ENCODE measurements at regions not wholly inside any gene's neighbourhood (a gene's known extent, or its start where the extent isn't known, plus 50 kb on each side); places are given as distances from the start of the nearest gene placed in this dataset.

DNA sequence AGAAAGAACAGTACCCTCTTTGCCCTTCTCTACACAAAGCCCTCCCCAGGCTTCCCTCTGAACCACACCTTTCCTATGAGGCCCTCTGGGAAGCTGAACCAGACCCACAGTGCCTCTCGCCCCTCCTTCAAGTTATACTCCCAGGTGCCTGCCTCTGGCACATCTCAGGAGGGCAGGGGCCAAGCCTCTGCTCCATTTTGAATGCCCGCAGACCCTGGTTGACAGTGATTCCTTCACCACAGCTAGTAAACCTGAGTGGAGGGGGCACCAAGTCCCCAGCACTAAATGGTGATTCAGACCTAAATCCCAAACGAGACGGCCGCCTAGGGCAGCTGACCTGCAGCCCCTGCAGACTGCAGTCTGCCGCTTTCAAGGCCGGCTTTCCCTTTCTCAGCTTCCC, 230.5 kb upstream of the ZNF32 start:
- TF ChIP-seq, protein P1, sequence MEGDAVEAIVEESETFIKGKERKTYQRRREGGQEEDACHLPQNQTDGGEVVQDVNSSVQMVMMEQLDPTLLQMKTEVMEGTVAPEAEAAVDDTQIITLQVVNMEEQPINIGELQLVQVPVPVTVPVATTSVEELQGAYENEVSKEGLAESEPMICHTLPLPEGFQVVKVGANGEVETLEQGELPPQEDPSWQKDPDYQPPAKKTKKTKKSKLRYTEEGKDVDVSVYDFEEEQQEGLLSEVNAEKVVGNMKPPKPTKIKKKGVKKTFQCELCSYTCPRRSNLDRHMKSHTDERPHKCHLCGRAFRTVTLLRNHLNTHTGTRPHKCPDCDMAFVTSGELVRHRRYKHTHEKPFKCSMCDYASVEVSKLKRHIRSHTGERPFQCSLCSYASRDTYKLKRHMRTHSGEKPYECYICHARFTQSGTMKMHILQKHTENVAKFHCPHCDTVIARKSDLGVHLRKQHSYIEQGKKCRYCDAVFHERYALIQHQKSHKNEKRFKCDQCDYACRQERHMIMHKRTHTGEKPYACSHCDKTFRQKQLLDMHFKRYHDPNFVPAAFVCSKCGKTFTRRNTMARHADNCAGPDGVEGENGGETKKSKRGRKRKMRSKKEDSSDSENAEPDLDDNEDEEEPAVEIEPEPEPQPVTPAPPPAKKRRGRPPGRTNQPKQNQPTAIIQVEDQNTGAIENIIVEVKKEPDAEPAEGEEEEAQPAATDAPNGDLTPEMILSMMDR (IDR thresholded peaks at IDR 0.05) = no peak
- TF ChIP-seq, protein P2, sequence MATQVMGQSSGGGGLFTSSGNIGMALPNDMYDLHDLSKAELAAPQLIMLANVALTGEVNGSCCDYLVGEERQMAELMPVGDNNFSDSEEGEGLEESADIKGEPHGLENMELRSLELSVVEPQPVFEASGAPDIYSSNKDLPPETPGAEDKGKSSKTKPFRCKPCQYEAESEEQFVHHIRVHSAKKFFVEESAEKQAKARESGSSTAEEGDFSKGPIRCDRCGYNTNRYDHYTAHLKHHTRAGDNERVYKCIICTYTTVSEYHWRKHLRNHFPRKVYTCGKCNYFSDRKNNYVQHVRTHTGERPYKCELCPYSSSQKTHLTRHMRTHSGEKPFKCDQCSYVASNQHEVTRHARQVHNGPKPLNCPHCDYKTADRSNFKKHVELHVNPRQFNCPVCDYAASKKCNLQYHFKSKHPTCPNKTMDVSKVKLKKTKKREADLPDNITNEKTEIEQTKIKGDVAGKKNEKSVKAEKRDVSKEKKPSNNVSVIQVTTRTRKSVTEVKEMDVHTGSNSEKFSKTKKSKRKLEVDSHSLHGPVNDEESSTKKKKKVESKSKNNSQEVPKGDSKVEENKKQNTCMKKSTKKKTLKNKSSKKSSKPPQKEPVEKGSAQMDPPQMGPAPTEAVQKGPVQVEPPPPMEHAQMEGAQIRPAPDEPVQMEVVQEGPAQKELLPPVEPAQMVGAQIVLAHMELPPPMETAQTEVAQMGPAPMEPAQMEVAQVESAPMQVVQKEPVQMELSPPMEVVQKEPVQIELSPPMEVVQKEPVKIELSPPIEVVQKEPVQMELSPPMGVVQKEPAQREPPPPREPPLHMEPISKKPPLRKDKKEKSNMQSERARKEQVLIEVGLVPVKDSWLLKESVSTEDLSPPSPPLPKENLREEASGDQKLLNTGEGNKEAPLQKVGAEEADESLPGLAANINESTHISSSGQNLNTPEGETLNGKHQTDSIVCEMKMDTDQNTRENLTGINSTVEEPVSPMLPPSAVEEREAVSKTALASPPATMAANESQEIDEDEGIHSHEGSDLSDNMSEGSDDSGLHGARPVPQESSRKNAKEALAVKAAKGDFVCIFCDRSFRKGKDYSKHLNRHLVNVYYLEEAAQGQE (IDR thresholded peaks at IDR 0.05; ENCODE audit: low read depth, low read length) = no peak
- TF ChIP-seq JUND (IDR thresholded peaks at IDR 0.05) = no peak
- TF ChIP-seq SMC3 (IDR thresholded peaks at IDR 0.05; ENCODE audit: low read depth, low read length) = no peak
- no peak for TF ChIP-seq YY1 (IDR thresholded peaks at IDR 0.05; ENCODE audit: low read depth)
- TF ChIP-seq, protein P3, sequence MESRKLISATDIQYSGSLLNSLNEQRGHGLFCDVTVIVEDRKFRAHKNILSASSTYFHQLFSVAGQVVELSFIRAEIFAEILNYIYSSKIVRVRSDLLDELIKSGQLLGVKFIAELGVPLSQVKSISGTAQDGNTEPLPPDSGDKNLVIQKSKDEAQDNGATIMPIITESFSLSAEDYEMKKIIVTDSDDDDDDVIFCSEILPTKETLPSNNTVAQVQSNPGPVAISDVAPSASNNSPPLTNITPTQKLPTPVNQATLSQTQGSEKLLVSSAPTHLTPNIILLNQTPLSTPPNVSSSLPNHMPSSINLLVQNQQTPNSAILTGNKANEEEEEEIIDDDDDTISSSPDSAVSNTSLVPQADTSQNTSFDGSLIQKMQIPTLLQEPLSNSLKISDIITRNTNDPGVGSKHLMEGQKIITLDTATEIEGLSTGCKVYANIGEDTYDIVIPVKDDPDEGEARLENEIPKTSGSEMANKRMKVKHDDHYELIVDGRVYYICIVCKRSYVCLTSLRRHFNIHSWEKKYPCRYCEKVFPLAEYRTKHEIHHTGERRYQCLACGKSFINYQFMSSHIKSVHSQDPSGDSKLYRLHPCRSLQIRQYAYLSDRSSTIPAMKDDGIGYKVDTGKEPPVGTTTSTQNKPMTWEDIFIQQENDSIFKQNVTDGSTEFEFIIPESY (IDR thresholded peaks at IDR 0.05; ENCODE audit: borderline replicate concordance, low read depth) = no peak
- no peak for TF ChIP-seq MEF2A (IDR thresholded peaks at IDR 0.05; ENCODE audit: borderline replicate concordance, low read depth)
- TF ChIP-seq GABPA (IDR thresholded peaks at IDR 0.05; ENCODE audit: low read depth) = no peak
- no peak for TF ChIP-seq EP300 (IDR thresholded peaks at IDR 0.05; ENCODE audit: borderline replicate concordance in 1 of 2, low read depth in 1 of 2, low read length in 1 of 2)
